Hepatocyte (in vitro differentiated cells): ENCODE measurements at regions not wholly inside any gene's neighbourhood (a gene's known extent, or its start where the extent isn't known, plus 50 kb on each side); places are given as distances from the start of the nearest gene placed in this dataset.

Experiments used
- DNase-seq: peaks from one replicate; pipeline ENCODE4 v3.0.0-alpha.2; 2016; ENCODE audit warnings: low spot score
- H2AFZ ChIP-seq: fragments of 200-600 bp; sonication (generic); 2 replicates; pipeline ENCODE4 v1.6.0; 2016; ENCODE audit warnings: antibody characterized with exemption, mild to moderate bottlenecking
- H3K27ac ChIP-seq: fragments of 200-600 bp; sonication (generic); 2 replicates; pipeline ENCODE4 v1.5.1; 2016; ENCODE audit warnings: mild to moderate bottlenecking
- H3K27me3 ChIP-seq: fragments of 200-600 bp; sonication (generic); 2 replicates; pipeline ENCODE4 v1.6.1; 2016
- H3K36me3 ChIP-seq: fragments of 200-600 bp; sonication (generic); replicated peaks from 2 replicates; pipeline ENCODE4 v1.5.1; 2016; ENCODE audit warnings: low read depth; ENCODE audit not compliant: insufficient read depth
- H3K4me1 ChIP-seq: fragments of 200-600 bp; sonication (generic); 2 replicates; pipeline ENCODE4 v1.5.1; 2016; ENCODE audit warnings: mild to moderate bottlenecking, moderate library complexity; ENCODE audit not compliant: insufficient read depth
- H3K4me2 ChIP-seq: fragments of 200-600 bp; sonication (generic); 2 replicates; pipeline ENCODE4 v1.6.0; 2016
- H3K4me3 ChIP-seq: fragments of 200-600 bp; sonication (generic); 2 replicates; pipeline ENCODE4 v1.5.1; 2016; ENCODE audit warnings: mild to moderate bottlenecking
- H3K79me2 ChIP-seq: fragments of 200-600 bp; sonication (generic); 2 replicates; pipeline ENCODE4 v1.6.0; 2017; ENCODE audit warnings: mild to moderate bottlenecking
- H3K9me2 ChIP-seq: fragments of 200-600 bp; sonication (generic); replicated peaks from 2 replicates; pipeline ENCODE4 v1.6.0; 2017; ENCODE audit warnings: mild to moderate bottlenecking; ENCODE audit not compliant: insufficient read depth
- H3K9me3 ChIP-seq: fragments of 200-600 bp; sonication (generic); 2 replicates; pipeline ENCODE4 v1.5.1; 2016; ENCODE audit warnings: low read depth, mild to moderate bottlenecking
- H4K20me1 ChIP-seq: fragments of 200-600 bp; sonication (generic); 2 replicates; pipeline ENCODE4 v1.6.0; 2016; ENCODE audit warnings: mild to moderate bottlenecking; ENCODE audit not compliant: insufficient read depth, poor library complexity, severe bottlenecking
- EZH2 ChIP-seq: fragments of 200-600 bp; sonication (generic); IDR thresholded peaks from 2 replicates; pipeline ENCODE4 v1.6.1; 2016; ENCODE audit warnings: antibody characterized with exemption, mild to moderate bottlenecking, borderline replicate concordance
- EZH2phosphoT487 ChIP-seq: fragments of 200-600 bp; sonication (generic); IDR thresholded peaks from one replicate; pipeline ENCODE4 v1.6.1; 2018; ENCODE audit warnings: antibody characterized with exemption, mild to moderate bottlenecking, low read depth, moderate library complexity; ENCODE audit not compliant: unreplicated experiment, severe bottlenecking
- WGBS: methylation state at CpG from one replicate; pipeline ENCODE4 v1.1.6; 2016; ENCODE audit warnings: low lambda C conversion rate; ENCODE audit errors: missing lambda C conversion rate; 5-methylcytosine and 5-hydroxymethylcytosine counted together
- TF ChIP-seq, protein P1 (sequence below): fragments of 200-600 bp; sonication (generic); IDR thresholded peaks from 2 replicates; pipeline ENCODE4 v1.5.1; 2016; ENCODE audit warnings: antibody characterized with exemption, mild to moderate bottlenecking; ENCODE audit not compliant: poor library complexity

DNA sequence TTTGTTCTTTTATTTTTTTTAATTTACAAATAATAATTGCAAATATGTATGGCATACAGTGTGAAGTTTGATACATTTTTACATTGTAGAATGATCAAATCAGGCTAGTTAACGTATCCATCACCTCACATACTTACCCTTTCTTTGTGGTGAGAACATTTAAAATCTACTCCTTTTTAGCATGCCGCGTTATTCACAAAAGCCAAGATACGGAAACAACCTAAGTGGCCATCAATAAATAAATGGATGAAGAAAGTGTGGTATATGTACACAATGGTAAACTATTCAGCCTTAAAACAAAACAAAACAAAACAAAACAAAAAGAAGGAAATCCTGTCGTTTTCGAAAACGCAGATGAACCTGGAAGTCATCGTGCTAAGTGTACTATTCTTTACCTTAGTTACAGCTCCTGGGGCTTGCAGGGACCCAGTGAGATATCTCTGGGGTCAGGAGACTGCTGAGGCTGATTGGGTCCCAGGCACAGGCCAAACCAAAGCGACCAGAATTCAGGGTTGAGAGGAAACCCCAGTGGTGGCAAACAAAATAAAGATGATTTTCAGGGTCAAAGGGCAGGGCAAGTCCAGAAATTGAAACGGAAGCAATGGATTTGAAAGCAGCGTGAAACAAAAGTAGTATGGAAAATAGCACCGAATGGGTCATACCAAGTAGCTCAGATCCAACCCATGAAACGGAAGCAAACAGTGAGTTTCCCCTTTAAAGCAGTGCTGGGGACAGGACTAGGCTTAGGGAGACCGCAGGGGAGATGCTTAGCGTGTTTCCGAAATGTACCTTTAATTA, 188.2 kb downstream of the PLPP3 start:
- WGBS = 86% methylated on average over 16 of the region's 16 CpGs
- Histone ChIP-seq H3K27ac (no peak overlapping the region), H3K27me3 (no peaks in the 10 kb centered on the region), H3K4me3 (no peak overlapping the region), H3K4me2 (no peak overlapping the region), H3K79me2 (no peaks in the 10 kb centered on the region), H3K36me3 (no peaks in the 10 kb centered on the region), H4K20me1 (no peaks in the 10 kb centered on the region), H3K9me3 (no peaks in the 10 kb centered on the region), H2AFZ (no peak overlapping the region), H3K9me2 (no peaks in the 10 kb centered on the region), H3K4me1 (peaks cover 8% of the 10 kb centered on the region)
- TF ChIP-seq EZH2 = no peak
- TF ChIP-seq, protein P1, sequence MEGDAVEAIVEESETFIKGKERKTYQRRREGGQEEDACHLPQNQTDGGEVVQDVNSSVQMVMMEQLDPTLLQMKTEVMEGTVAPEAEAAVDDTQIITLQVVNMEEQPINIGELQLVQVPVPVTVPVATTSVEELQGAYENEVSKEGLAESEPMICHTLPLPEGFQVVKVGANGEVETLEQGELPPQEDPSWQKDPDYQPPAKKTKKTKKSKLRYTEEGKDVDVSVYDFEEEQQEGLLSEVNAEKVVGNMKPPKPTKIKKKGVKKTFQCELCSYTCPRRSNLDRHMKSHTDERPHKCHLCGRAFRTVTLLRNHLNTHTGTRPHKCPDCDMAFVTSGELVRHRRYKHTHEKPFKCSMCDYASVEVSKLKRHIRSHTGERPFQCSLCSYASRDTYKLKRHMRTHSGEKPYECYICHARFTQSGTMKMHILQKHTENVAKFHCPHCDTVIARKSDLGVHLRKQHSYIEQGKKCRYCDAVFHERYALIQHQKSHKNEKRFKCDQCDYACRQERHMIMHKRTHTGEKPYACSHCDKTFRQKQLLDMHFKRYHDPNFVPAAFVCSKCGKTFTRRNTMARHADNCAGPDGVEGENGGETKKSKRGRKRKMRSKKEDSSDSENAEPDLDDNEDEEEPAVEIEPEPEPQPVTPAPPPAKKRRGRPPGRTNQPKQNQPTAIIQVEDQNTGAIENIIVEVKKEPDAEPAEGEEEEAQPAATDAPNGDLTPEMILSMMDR = no peak
- DNase-seq = no peak

DNA sequence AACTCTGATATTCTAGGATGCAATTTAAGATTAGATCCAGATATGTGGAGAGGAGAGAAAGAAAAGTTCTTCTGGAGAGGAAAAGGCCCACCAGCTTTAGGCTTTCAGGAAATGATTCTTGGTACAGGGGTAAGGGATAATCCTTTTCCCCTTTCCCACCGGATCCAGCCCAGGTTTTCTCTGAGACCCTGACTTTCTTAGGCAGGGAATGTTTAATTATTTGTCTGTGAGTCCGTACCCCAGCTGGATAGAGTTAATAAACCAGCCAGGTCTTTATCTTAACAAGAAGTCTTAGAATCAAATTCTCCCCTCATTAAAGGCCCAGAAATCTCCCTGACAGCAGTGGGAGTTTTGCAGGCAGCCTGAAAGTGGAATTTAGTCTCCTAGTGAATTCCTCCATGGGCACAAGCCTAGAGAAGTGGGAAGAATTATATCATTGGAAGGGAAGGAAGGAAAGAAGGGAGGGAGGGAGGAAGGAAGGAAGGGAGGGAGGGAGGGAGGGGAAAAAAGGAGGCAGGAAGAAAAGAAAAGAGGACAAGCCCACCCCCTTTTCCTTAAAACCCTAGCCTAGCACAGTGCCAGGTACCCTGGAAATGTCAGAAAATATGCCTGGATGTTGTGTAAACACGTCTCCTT, 189.0 kb downstream of the PLPP3 start:
- H3K27me3 ChIP-seq = no peaks in the 10 kb centered on the region
- DNase-seq = no peak
- 38% methylated on average over 3 of the region's 3 CpGs for WGBS

DNA sequence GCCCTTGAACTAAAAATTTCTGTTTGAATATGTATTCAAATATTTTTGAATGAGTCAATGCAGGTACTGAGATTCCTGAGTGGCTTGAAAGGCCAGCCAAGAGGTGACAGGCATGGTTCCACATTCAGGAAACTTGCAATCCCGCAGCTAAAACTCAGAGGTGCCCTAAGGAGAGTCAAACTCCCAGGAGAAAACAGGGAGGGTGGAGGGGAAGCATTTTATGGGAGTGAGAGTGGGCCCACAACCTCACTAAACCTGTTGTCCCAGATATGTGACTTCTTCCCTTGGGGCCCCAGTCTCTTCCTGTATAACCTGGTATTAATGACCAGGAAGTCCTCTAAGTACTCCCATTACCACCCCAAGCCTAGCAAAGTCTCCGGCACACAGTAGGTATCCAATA, 189.6 kb downstream of the PLPP3 start:
- peaks cover 8% of the 10 kb centered on the region for H3K4me1 ChIP-seq
- no peak overlapping the region for H2AFZ ChIP-seq
- no peak overlapping the region for H3K4me3 ChIP-seq
- WGBS = 57% methylated on average over 2 of the region's 2 CpGs
- H4K20me1 ChIP-seq = no peaks in the 10 kb centered on the region
- DNase-seq = no peak
- TF ChIP-seq, protein P1 = no peak
- TF ChIP-seq EZH2 = no peak
- no peak for TF ChIP-seq EZH2phosphoT487
- H3K9me3 ChIP-seq = no peaks in the 10 kb centered on the region
- H3K9me2 ChIP-seq = no peaks in the 10 kb centered on the region
- H3K36me3 ChIP-seq = no peaks in the 10 kb centered on the region
- no peaks in the 10 kb centered on the region for H3K79me2 ChIP-seq
- peak overlapping the region; percentile 29 for H3K27ac ChIP-seq
- H3K27me3 ChIP-seq = no peaks in the 10 kb centered on the region
- no peak overlapping the region for H3K4me2 ChIP-seq

More for the DNA sequence above, 189.0 kb downstream of the PLPP3 start:
- Histone ChIP-seq H3K36me3 (no peaks in the 10 kb centered on the region), H3K79me2 (no peaks in the 10 kb centered on the region), H3K4me1 (peaks cover 8% of the 10 kb centered on the region), H3K27ac (peak overlapping the region; percentile 29), H3K9me3 (no peaks in the 10 kb centered on the region), H3K4me2 (peak overlapping the region; percentile 23), H4K20me1 (no peaks in the 10 kb centered on the region), H2AFZ (no peak overlapping the region), H3K4me3 (no peak overlapping the region), H3K9me2 (no peaks in the 10 kb centered on the region)
- TF ChIP-seq EZH2 = no peak
- TF ChIP-seq, protein P1 = no peak
- TF ChIP-seq EZH2phosphoT487 = no peak
